Retina (tissue), 1 donor: ENCODE measurements at regions not wholly inside any gene's neighbourhood (a gene's known extent, or its start where the extent isn't known, plus 50 kb on each side); places are given as distances from the start of the nearest gene placed in this dataset.
"Not testable (repeated sequence)": the region's sequence is repeated elsewhere in the genome, so short reads cannot be mapped to it uniquely, and the experiment has no call there.

Experiments
- DNase-seq: peaks from one replicate; pipeline ENCODE4 v3.0.0-alpha.2; 2016

DNA sequence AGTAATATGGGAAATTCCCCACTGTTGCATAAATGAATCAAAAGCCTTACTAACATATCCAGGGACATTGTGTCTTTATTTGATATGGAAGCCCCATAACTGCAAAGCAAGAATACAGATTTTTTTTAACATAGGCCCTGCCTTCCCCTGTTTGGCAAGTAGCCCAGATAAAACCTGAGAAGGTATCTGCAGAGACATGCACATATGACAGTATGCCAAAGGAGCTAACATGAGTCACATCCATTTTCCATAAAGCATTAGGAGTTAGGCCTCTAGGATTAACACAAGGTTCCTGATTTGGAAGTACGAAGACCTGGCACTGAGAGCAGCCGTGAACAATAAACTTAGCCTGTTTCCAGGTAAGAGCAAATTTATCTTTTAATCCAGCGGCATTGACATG, 1505.9 kb downstream of the UQCRFS1 start:
- not testable (repeated sequence) for DNase-seq

DNA sequence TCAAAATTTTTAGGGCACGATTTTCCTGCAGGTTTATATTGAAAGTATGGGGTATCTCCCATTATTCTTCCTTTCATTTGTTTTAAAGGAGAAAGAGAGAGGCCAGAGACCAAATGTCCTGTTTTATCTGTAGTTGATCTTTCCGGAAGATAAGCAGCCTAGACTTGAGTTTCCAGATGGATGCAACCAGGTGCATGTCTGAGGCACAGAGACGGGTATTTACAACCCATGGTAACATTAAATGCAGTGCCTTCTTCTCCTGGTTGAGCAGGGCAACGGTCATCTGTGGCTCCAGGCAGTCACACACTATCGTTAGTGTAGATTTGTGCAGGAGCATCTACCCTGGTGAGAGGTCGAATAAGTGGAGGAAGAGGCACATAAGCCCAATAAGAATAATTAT, 1507.1 kb downstream of the UQCRFS1 start:
- no peak for DNase-seq

DNA sequence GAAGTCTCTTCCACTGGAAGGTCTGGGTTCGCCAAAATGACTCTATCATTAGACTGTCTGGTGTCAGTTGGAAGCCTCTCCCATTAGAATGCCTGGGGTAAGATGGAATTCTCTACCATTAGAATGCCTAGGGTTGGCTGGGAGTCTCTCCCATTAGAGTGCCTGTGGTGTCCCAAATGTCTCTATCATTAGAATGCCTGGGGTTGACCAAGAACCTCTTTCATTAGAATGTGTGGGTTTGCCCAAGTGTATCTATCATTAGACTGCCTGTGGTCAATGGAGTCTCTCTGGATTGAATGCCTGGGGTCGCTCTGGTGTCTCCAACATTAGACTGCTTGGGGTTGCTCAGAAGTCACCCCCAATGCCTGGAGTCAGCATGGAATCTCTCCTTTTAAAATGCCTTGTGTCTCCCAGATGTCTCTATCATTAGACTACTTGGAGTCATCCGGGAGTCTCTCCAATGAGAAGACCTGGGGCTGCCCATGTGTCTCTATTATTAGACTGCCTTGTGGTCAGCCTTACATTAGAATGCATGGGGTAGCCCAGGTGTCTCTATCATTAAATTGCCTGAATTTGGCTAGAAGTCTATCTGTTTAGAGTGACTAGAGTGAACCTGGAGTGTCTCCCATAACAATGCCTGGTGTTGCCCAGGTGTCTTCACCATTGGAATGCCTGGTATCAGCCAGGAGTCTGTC, 1518.4 kb downstream of the UQCRFS1 start:
- no peak for DNase-seq

DNA sequence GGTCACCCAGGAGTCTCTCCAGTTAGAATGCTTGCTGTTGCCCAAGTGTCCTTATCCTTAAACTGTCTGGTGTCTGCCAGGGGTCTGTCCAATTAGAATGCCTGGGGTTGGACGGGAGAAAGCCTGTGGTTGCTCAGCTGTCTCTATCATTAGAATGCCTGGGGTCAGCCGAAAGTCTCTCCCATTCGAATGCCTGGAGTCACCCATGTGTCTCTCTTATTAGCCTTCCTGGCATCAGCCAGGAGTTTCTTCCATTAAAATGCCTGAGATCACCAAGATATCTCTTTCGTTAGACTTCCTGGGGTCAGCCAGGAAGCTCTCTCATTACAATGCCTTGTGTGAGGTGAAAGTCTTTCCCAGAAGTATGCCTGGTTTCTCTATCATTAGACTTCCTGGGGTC, 1521.0 kb downstream of the UQCRFS1 start:
- no peak for DNase-seq

DNA sequence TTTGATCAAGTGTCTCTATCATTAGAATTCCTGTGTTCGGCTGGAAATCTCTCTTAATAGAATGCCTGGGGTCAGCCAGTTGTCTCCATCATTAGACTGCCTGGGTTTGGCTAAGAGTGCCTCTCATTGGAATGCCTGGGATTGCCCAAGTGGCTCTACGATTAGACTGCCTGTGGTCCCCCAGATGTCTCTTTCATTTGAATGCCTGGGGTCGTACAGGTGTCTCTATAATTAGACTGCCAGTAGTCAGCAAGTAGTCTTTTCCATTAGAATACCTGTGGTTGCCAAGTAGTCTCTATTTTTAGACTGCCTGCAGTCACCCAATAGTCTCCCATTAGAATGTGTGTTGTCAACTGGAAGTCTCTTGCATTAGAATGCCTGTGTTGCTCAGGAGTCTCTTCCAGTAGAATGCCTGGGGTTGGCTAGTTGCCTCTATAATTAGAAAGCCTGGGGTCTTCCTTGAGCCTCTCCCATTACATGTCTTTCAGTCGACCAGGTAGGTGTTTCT, 1523.2 kb downstream of the UQCRFS1 start:
- DNase-seq, result no peak

DNA sequence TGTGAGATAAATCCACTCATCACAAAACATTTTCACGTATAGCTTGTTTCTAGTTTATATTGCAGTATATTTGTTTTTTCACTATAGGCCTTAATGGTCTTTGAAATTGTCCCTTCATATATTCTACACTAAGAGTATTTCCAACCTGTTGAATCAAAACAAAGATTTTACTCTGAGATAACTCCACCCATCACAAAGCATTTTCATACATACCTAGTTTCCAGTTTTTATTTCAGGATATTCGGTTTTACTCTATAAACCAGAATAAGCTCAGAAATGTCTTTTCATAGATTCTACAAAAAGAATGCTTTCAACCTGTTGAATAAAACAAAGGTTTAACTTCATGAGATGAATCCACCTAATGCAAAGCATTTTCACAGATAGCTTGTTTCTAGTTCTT, 1528.7 kb downstream of the UQCRFS1 start:
- DNase-seq, result no peak

DNA sequence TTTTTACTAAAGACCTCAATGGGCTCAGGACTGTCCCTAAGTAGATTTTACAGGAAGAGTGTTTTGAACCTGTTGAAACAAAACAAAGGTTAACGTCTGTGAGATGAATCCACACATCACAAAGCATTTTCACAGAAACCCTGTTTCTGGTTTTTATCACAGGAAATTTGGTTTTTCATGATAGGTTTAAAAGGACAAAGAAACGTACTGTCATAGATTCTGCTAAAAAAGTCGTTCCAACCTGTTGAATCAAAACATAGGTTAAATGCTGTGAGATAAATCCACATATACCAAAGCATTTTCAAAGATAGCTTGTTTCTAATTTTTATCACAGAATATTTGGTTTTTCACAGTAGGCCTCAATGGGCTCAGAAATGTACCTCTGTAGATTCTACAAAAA, 1531.0 kb downstream of the UQCRFS1 start:
- no peak for DNase-seq

DNA sequence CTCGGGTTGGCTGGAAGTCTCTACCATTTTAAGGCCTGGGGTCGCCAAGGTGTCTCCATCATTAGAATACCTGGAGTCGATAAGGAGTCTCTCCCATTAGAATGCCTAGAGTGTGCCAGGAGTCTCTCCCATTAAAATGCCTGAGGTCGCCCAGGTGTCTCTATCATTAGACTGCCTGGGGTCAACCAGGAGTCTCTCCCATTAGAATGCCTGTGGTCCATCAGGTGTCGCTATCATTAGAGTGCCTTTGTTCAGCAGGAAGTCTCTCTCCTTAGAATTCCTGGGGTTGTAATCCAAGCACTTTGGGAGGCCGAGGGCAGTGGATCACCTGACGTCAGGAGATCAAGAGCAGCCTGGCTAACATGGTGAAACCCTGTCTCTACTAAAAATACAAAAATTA, 1533.0 kb downstream of the UQCRFS1 start:
- DNase-seq, result no peak

DNA sequence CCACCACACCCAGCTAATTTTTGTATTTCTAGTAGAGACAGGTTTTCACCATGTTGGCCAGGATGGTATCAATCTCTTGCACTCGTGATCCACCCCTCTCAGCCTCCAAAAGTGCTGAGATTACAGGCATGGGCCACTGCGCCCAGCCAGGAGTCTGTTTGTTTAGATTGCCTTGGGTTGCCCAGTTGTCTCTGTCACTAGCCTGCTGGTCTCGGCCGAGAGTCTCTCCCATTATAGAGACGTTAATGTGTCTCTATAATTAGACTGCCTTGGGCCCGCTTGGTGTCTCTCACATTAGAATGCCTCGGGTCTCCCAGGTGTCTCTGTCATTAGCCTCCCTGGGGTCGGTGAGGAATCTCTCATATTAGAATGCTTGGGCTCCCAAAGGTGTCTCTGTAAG, 1533.6 kb downstream of the UQCRFS1 start:
- DNase-seq, result no peak

DNA sequence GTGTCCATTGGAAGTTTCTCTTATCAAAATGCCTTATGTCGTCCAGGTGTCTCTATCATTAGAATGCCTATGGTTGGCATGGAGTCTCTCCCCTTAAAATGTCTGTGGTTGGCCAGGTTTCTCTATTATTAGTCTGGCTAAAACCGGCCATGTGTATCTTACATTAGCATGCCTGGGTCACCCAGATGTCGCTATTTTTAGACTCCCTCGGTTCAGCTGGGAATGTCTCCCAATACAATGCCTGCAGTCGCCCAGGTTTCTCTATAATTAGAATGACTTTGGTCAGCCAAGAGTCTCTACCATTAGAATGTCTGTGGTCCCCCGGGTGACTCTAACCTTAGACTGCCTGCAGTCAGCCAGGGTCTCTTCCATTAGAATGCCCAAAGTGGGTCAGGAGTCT, 1536.1 kb downstream of the UQCRFS1 start:
- no peak for DNase-seq

DNA sequence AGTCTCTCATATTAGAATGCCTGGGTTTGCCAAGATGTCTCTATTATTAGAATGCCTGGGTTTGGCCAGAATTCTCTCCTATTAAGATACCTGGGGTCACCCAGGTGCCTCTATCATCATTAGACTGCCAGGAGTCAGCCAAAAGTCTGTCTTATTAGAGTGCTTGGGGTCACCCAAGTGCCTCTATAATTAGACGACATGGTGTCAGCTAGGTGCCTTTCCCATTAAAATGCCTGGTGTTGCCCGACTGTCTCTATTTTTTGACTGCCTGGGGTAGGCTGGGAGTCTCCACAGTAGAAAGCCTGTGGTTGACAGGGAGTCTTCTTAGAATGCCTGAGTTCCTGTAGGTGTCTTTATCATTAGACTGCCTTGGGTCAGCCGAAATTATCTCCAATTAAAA, 1536.6 kb downstream of the UQCRFS1 start:
- DNase-seq, result no peak

DNA sequence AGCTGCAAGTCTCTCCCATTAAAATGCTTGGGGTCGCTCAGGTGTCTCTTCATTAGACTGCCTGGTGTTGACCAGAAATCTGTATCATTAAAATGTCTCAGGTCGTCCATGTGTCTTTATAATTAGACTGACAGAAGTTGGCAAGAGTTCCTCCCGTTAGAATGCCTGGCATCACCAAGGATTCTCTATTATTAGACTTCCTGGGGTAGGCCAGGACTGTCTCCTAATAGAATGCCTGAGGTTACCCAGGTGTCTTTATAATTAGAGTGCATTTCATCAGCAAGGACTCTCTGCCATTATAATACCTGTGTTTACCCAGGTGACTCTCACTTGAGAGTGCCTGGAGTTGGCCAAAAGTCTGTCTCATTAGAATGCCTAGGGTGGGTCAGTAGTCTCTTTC, 1537.2 kb downstream of the UQCRFS1 start:
- no peak for DNase-seq

DNA sequence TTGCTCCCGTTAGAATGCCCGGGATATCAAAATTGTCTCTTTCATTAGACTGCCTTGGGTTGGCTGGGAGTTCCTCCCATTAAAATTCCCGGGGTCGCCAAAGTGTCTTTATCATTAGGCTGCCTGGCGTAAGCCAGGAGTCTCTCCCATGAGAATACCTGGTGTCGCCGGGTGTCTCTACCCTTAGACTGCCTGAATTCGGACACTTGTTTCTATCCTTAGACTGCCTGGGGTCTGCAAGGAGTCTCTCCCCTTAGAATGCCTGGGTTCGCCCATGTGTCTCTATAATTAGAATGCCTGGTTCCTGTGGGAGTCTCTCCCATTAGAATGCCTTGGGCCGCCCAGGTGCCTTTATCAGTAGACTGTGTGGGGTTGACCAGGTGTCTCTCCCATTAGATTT, 1538.2 kb downstream of the UQCRFS1 start:
- no peak for DNase-seq

DNA sequence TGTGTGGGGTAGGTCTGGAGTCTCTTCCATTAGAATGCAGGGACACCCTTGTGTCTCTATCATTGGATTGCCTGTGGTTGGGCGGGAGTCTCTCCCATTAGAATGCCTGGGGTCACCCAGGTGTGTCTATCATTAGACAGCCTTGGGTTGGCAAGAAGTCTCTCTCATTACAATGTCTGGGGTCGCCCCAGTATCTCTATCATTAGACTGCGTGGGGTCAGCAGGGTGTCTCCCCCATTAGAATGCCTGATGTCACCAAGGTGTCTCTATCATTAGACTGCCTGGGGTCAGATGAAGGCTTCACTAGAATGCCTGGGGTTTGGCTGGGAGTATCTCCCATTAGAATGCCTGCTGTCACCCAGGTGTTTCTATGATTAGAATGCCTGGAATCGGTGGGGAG, 1539.0 kb downstream of the UQCRFS1 start:
- no peak for DNase-seq

DNA sequence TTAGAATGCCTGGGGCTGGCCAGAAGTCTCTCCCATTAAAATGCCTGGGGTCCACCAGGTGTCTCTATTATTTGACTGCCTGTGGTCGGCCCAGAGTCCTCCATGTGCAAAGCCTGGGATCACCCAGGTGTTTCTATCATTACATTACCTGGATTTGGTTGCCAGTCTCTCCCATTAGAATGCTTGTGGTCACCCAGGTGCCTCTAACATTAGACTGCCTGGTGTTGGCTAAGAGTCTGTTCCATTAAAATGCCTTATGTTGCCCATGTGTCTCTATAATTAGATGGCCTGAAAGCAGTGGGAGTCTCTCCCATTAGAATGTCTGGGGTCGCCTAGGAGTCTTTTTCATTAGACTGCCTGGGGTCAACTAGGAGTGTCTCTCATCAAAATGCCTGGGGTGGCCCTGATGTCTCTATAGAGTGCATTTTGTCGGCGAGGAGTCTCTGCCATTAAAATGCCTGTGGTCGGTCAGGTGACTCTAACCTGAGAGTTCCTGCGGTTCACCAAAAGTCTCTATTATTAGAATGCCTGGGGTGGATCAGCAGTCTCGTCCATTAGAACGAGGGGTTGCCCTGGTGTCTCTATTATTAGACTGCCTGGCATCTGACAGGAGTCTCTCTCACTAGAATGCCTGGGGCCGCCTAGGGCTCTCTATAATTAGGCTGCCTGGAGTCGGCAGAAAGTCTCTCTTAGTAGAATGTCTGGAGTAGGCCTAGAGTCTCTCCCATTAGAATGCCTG, 1540.5 kb downstream of the UQCRFS1 start:
- no peak for DNase-seq

DNA sequence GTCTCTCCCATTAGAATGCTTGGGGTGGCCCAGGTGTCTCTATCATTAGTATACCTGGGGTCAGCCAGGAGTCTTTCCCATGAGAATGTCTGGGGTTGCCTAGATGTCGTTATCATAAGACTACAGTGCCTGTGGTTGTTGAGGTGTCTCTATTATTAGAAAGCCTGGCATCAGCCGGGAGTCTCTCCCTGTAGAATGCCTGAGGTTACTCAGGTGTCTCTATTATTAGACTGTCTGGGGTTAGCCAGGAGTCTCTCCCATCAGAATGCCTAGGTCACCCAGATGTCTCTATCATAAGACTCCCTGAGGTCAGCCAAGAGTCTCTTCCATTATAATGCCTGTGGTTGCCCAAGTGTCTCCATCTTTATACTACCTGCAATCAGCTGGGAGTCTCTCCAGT, 1541.1 kb downstream of the UQCRFS1 start:
- no peak for DNase-seq

DNA sequence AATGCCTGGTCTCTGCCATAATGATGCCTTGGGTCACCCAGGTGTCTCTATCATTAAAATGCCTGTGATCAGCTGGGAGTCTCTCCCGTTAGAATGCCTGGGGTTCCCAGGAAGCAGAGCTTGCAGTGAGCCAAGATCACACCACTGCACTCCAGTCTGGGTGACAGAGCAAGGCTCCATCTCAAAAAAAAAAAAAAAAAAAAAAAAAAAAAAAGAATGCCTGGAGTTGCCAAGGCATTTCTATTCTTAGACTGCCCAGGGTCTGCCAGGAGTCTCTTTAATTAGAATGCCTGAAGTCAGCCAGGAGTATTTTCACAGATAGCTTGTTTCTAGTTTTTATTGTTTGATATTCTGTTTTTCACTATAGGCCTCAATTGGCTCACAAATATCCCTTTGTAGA, 1552.5 kb downstream of the UQCRFS1 start:
- no peak for DNase-seq

DNA sequence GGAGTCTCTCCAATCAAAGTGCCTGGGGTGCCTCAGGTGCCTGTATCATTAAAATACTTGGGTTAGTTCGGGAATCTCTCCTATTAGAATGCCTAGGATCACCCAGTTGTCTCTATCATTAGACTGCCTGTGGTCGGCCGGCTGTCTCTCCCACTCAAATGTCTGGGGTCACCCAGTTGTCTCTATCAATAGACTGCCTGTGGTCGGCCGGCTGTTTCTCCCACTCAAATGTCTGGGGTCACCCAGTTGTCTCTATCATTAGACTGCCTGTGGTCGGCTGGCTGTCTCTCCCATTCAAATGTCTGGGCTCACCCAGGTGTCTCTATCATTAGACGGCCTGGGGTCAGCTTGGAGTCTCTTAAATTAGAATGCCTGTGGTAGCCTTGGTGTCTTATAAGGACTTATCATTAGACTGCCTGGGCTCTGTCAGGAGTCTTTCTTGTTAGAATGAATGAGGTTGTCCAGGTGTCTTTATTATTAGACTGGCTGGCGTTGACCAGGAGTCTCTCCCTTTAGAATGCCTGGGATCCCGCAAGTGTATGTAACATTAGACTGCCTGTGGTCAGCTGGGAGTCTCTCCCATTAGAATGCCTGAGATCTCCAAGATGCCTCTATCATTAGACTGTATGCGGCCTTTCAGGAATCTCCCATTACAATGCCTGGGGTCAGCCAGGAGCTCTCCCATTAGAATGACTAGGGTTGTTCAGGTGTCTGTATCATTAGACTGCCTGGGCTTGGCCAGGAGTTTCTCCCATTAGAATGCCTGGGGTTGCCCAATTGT, 1555.5 kb downstream of the UQCRFS1 start:
- DNase-seq, result no peak

DNA sequence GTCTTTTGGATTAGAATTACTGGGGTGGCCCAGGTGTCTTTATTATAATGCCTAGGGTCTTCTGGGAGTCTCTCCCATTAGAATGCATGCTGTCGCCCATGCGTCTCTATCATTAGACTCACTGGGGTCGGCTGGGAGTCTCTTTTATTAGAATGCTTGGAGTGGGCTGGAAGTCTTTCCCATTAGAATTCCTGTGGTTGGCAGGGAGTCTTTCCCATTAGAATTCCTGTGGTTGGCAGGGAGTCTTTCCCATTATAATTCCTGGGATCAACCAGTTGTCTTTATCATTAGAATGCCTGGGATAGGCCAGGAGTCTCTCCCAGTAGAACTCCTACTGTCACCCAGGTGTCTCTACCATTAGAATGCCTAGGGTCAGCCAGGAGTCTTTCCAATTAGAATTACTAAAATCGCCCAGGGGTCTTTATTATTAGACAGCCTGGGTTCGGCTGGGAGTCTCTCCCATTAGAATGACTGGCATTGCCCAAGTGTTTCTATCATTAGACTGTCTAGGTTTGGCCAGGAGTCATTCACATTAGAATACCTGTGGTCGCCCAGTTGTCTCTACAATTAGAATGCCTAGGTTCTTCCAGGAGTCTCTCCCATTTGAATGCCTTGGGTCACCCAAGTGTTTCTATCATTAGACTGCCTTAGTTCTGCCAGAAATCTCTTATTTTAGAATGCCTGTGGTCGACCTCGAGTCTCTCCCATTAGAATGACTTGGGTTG, 1558.5 kb downstream of the UQCRFS1 start:
- no peak for DNase-seq

DNA sequence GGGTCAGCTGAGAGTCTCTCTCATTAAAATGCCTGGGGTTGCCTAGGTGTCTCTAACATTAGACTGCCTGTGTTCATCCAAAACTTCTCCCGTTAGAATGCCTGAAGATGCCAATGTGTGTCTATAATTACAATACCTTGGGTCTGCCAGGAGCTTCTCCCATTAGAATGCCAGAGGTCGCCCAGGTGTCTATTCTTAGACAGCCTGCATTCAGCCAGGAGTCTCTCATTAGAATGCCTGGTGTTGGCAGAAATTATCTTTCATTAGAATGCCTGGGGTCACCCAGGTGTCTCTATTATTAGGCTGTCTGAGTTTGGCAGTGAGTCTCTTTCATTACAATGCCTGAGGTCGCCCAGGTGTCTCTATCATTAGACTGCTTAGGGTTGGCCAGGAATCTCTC, 1560.2 kb downstream of the UQCRFS1 start:
- no peak for DNase-seq

DNA sequence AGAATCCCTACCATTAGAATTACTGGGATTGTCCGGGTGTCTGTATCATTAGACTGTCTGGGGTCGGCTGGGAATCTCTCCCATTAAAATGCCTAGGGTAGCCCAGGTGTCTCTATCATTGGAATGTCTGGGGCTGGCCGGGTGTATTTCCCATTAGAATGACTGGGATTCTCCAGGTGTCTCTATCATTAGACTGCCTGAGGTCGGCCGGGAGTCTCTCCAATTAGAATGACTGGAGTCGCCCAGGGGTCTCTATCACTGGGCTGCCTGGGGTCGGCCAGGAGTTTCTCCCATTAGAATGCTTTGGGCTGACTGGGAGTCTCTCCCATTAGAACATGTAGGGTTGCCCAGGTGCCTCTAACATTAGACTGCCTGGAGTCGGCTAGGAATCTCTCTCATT, 1560.7 kb downstream of the UQCRFS1 start:
- DNase-seq, result no peak

DNA sequence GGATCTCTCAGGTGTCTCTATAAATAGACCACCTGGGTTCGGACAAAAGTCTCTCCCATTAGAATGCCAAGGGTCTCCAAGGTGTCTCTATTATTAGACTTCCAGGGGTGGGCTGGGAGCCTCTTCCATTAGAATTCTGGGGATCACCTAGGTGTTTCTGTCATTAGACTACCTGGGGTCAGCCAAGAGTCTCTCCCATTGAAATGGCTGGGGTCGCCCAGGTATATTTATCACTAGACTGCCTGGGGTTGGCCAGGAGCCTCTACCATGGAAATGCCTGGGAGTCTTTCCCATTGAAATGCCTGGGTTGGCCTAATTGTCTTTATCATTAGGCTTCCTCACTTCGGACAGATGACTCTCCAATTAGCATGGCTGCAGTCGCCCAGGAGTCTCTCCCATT, 1565.5 kb downstream of the UQCRFS1 start:
- DNase-seq, result no peak

DNA sequence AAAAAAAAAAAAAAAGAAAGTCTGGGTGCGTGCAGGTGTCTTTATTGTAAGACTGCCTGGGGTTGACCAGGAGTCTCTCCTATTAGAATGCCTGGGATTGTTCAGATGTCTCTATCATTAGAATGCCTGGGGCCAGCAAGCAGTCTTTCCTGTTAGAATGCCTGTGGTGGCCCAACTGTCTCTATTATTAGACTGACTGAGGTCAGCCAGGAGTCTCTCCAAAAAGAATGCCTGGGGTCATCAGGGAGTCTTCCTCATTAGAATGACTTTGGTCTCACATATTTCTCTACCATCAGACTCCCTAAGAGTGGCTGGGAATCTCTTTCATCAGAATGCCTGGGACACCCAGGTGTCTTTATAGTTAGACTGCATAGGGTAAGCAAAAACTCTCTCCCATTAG, 1577.5 kb downstream of the UQCRFS1 start:
- DNase-seq, result no peak
